Erythroblast (primary cell): ENCODE measurements at regions not wholly inside any gene's neighbourhood (a gene's known extent, or its start where the extent isn't known, plus 50 kb on each side); places are given as distances from the start of the nearest gene placed in this dataset.

ENCODE experiments used
- GATA1 ChIP-seq: IDR thresholded peaks from 2 replicates; pipeline ENCODE4 v1.6.1; 2011; ENCODE audit warnings: low read depth, mild to moderate bottlenecking, control low read depth, low read length, moderate library complexity
- POLR2A ChIP-seq: IDR thresholded peaks from 2 replicates; pipeline ENCODE4 v1.6.1; 2011; ENCODE audit warnings: mild to moderate bottlenecking, low read length

GRCh38 chrX:46381630-46382029 lies 163.6 kb downstream of the ZNF674 start:
- no peak for TF ChIP-seq POLR2A
- TF ChIP-seq GATA1, result no peak
